HG03064 (cell line): ENCODE measurements at regions not wholly inside any gene's neighbourhood (a gene's known extent, or its start where the extent isn't known, plus 50 kb on each side); places are given as distances from the start of the nearest gene placed in this dataset.

Experiments used
- ATAC-seq: cut with Tn5 transposase; IDR thresholded peaks from one replicate; pipeline ENCODE4 v1.9.1; 2021; ENCODE audit warnings: low read depth; ENCODE audit not compliant: unreplicated experiment

DNA sequence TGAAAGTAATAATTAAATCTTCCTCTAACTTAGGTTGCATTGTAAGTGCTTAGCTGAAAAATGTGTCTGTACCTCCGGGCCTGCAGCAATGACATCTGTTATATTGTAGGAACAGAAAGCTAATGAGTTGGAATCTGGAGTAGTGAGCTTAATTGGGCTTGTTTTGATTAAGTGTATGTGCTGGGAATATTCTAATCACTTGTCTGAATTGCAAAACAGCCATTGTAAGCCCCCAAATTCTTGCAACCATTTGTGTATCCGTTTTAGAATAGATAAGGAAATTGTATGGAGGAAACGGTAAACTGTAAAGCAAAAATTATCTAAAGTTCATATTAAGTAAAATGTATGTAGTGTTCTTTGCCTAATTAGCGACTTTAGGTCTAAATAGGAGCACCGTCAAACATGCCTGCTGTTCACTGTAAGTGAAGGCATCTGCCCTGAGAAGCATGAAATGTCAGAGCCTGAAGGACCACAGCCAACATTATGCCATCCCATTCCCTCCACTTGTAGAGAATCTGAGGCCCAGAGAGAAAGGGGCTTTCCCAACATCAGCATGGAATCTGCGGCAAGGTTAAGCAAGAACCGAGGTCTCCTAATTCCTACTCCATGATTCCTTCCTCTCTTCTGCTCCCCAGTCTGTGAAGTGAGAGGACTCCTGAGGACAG is 466.4 kb downstream of the TDRD15 start:
- no peak for ATAC-seq

DNA sequence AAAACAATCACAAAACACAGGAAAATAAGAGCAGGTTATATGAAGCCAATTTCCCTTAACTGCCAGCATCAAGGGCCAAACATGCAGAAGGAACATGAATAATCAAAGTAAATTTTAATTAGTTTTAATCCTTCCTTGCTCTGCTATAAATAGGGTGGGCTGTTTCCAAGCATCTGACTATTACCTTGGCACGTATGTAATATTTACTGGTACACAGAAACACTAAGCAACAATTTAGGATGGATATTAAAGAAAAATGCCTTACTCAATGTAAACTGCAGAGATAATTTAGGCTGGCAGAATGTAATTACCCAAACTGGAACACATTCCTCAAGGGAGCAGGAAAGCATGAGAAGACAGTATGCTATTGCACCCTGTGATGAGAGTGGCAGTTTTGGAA is 468.2 kb downstream of the TDRD15 start:
- no peak for ATAC-seq

DNA sequence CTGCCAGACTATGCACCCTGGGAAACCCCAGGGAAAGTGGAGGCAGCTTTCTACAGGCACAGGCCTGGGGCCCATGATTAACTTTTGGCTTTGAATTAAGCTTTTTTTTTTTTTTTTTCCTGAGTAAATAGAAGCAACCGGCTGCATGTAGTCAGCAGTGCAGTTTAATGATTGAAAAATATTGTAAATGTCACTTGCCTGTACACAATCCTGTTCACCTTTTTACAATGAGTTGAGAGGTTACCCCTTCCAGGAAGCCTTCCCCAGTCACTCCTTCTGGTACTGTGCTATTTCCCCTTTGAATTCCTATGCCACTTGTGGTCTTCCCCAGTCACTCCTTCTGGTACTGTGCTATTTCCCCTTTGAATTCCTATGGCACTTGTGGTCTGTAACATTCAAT is 475.6 kb downstream of the TDRD15 start:
- no peak for ATAC-seq

DNA sequence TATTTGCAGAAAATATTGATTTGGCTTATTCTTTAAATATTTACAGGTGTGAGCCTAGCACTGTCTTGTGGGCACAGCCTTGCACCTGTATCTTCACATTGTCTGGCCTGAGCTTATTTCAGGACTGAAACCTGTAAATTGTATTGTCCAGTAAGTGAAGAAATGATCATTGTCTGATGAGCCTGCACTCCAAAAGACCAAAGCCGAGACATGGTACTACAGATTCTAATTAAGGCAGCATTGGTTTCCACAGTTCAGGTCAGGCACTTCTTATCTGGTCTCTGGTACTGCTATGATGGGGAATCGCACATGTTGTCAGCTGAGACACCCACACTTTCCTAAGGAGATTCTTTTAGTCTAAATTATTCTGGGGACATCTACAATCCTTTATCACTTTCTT is 479.0 kb downstream of the TDRD15 start:
- ATAC-seq = no peak

DNA sequence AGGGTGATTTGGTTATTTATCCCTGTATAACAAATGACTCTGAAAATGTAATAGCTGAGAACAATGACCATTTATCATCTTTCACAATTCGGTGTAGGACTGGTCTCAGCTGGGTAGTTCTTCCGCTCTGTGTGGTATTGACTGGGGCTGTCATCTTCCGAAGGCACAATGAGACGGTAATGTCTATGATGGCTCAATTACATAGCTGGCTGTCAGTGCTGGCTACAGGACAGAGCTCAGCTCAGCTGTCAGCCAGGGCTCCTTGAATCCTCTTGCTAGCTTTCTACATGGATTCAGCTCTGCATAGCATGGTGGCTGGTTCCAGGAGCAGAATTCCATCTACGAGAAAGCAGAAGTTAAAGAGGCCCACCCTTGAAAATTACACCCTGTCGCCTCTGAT is 483.8 kb downstream of the TDRD15 start:
- ATAC-seq = no peak

DNA sequence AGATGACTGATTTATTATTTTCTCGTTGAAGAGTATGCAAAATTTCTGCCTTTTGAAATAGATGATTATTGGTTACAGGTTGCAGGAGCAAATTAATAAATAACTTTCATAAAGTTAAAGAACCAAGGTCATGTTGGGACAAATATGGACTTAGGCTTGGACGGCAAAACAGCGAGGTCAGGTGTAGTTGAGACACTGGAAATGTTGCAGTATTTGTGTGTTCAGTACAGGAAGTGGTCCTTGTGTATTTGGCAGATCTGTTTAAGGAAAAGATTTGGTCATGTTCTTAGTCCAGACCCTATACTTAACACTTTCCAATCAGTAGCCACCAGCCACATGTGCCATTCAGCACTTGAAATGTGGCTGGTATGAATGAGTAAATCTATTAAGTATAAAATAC is 486.5 kb downstream of the TDRD15 start:
- ATAC-seq = no peak

DNA sequence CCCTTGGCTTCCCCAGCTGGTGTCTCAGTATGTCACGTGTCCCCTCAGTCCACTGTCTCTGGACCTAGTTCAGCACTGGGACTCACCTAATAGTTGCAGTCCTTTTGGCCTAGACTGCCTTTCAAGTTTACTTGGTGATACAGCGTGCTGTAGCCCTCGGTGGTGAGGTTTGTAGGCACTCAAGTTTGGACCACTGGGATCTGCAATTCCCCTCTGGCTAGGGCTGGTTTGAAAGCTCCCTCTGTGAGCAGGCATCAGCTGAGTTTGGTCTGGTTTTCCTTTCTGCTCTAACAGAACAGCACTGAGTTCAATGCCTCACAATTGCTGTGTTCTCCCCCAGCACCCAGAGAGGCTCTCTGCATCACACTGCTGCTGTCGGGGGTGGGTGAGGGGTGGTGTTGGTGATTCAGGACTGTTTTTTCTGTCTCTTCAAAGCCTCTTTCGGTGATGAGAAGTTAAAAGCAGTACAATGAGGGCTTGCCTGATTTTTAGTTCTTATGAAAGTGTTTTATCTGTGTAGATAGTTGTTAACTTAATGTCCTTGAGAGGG is 494.2 kb downstream of the TDRD15 start:
- ATAC-seq = no peak

DNA sequence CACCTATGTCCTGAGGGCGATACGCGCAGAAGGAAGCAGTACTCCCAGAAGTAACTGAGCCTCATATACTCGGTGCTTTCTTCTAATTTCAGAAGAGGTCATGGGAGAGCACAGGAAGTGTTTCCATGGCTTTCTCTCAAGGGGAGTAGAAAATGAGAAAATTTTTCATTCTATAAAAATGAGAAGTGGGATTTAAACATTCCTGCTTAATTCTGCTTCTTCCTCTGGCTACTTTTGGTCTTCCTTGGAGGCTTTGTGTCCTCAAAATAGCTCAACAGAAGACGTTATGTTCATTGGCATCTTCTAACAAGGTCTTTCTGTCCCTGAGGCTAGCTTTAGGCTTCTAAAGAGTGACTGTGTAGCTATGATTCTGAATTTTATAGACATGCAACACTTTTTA is 497.0 kb downstream of the TDRD15 start:
- ATAC-seq = no peak

DNA sequence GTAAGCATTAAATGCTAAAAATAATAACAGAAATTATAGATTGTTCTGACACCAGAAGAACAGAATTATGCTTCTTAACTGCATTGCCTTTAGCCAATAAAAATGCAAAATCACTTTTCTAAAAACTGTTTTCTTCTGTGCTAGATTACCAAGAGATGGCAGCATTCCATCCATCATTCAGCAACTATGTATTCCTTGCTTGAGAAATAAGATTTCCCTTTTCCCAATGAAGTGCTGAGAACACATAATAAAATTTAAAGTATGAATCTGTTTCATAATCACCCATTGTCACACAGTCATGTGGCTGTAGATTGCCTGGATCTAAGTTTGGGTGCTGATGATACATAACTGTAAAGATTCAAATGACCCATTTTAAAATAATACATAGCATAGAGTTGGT is 504.2 kb downstream of the TDRD15 start:
- ATAC-seq = no peak

DNA sequence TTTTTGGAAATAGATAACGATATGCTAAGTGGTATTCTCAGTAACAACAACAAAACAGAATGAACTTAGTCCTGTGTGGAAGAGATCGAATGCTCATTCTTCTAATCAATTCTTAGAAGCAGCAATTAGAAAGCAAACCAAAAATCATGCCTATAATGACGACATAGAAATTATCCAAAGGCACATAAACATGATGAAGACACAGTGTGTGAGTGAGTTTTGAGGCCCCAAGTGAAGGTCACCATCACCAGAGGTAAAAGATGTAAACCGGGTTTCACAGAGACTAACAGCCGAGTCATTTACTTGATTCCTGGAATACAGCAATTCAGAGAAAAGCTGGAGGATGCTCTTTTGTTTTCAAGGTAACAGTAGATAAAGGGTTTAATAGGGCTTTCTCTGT is 509.2 kb downstream of the TDRD15 start:
- no peak for ATAC-seq

DNA sequence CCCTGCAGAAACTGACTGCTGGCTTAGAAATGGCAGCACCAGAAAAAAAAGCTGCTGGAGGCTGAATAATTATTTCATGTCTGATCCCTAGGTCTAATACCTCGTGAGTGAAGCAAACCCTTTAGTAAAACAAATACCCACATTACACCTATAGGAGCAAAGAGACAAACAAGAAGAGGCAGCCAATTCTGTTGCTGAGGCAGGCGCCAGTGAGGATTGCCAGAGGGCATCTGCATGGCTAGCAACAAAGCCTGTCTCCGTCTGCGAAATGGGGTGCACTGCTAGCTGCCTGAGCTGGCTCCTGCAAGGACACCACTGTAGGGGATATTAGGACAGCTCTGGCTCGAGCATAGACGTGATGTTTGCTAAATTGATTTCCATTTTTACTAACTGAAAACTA is 509.7 kb downstream of the TDRD15 start:
- no peak for ATAC-seq

DNA sequence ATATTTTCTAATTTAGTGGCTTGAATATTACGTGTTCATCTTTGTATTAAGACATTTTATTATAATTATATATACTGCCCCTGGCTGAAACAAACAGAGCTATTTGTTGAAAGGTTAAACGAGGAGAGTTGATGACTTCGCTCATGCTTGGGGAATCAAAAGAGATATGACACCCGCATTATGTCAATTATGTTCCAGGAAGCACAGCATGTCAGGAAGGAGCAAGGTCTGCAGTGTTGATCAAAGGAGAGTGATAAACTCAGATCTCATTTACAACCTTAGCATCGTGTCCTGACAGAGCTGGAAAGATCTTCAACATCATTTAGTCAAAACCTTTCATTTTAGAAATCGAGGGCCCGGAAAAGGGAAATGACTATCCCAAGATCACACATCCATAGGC is 510.1 kb downstream of the TDRD15 start:
- no peak for ATAC-seq

DNA sequence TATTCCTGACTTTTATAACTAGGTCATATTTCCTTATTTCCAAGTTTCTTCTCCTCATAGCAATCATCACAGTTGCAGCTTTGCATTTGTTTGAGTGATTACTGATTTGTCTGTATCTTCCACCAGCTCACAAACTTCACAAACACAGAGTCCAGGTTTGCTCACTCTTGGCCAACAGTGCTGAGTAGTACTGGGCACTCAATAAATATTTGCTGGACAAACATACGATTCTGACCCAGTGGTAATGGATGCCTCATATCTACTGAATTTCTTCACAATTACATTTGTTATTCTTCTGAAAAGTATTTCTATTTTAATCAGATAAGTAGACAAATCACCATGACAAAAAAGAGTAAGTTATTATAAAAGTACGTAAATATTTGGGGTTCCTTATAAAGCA is 516.3 kb downstream of the TDRD15 start:
- ATAC-seq = no peak

DNA sequence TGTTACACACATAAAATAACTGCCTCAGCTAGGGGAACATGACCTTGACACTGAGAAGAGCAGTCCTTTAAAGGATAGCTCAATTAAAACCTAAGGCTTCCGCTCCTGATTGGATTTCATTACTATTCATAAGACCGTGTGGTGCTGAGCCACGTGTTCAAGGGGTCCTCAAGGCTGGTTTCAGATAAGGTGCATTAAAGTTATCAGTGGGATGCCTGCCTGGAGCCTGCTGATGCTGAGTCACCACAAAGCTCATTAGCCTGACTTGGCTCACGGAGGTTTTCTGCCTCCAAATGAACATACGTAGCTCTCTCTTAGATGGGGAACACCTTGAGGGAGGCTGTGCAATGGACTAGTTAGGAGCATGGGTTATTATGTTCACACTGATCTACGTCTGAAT is 518.9 kb downstream of the TDRD15 start:
- no peak for ATAC-seq

DNA sequence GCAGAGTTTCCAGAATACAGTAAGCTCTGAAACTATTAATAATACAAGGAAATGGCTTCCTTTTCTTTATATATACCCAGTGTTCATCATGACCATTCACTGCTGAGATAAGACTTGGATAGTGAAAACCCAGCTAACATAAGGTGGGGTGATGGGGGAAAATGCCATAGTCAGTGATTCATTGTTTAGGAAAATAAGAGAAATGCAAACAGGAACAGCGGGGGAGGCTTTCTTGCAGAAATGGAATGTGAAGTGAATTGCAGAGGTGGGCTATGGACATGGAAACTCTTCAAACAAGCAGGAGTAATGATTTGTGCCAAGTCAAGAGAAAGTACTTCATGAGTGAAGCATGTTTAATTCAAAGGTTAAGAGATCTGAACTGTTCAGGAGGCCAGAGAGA is 519.4 kb downstream of the TDRD15 start:
- no peak for ATAC-seq

DNA sequence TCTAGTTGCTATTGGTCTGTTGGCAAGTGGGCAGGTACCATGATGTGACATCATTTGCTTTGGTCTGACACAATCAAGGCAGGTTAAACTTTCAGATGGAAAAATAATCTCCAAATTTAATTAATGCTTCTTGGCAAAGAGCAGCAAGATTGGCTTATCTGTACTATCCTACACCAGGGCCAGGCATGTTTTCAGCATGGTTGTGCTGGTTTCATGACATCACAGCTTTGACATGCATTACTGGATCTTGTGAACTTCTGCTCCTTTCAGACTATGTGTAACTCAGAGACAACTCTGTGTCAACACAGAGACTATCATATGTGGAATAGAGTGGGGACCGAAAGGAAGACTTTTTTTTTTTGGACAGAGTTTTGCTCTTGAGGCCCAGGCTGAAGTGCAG is 520.5 kb downstream of the TDRD15 start:
- no peak for ATAC-seq

DNA sequence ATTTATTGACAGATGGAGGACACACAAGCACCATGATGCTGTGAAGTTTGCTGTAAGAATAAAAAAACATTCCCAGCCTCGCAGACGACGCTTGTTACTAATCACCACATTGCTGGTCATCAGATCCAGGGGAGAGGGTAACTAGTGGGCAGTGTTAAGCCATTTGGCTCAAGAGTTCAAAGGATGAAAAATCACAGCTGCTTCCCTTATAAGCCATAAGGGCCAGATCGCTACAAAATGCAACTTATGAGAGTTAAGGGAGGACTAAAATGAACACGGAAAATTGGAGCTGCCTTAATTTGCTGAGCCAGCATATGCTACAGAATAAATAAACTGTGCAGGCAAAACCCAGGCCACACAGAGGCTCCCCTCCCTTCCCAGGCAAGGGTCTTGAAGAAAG is 522.6 kb downstream of the TDRD15 start:
- ATAC-seq = no peak

DNA sequence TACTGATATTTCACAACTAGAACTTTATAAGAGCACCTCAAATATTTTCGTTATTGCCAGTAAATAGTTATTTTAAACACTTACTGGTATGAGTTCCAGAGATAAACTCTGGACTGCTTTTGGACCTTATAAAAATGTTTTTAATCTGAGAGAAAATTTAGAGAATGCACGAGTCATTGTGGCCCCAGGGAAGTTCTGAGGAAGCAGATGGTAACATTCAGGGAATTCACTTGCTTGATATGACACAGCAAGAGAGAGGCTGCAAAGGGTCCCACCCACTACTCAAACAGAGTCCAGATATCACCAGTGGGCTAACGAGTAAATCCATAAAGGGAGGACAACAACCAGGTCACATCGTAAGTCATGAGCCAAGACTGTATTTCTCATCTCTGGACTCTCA is 526.8 kb downstream of the TDRD15 start:
- ATAC-seq = no peak

DNA sequence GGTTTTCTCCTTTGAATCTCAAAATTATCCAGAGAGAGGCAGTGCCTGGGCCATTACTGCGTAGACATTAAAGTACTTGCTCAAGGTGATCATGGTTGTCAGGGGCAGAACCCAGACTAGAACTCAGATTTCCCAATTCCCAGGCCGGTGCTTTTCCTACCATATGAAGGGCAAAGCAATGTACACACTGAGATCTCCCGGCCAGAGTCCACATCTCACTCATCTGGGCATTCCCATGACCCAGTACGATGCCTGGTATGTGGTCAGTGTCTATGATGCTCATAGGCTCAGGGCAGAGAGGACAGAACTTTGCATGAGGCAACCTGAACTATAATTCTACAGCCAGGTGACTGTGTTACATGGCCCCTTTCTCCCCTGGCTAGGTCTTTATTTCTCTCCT is 531.4 kb downstream of the TDRD15 start:
- ATAC-seq = no peak

DNA sequence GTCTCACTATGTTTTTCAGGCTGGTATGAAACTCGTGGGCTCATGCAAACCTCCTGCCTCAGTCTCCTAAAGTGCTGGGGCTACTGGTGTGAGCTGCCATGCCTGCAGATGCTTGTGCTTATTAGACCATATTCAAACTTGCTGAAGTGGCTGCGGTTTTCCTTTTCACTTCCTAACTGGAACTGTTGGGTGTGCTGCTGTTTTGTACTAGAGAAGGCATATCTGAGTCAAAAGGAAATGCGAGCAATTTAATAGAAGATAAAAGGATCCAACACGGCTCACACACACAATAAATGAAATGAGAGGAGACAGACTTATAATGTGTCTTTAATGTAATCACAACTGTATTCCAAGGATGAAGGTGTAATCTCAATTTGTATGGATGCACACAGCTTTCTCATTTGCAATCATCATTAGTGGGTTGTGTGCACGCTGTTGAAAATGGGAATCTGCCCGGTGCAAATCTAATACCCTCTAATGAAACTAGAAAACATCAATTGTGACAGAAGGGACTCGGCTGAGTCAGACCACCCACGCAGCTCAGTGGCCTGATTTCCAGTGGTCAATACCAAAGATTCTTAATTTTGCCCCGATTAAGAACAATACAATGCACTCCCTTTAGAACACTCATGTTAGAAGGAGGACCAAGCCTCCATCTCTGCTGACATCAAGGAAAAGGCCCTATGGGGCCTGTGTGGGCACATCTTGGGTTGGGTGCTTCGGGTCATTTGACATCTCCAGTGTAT is 532.7 kb downstream of the TDRD15 start:
- ATAC-seq = no peak

DNA sequence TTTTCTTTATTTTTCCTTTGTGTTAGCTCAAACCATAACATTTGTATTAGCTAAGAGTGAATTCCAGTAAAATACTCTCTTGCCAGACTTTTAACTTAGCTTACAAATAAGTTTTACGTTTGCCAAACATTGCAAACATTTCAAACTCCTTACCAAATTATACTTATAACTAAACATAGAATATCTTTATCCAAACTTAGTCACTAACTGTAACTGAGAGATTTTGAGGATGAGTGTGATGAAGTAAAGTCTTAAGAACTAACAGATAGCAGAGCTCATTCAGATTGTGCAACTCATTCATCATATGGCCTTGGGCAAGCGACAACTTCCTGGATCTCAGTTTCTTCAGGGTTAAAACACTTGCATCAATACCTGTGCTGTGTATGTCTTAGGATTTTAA is 533.7 kb downstream of the TDRD15 start:
- no peak for ATAC-seq

DNA sequence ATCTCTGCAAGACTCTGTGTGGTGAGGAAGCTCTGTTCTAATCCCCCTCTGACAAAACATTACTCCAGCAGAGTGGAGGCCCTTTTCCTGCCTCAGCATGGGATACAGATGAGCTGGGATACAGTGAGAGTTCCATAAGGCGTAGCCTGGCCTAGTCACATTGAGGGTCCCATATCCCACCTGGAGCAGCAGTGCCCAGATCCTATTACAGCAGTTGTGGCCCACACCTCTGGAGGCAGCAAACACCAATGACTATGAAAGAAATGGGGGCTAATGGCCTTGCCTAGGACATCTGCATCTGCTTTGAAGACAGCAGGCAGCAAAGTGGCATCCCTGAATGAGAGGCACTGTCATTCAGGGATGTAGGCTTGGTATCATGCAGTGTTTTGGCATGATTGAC is 534.5 kb downstream of the TDRD15 start:
- ATAC-seq = no peak
